ENCODE measurements at regions not wholly inside any gene's neighbourhood (a gene's known extent, or its start where the extent isn't known, plus 50 kb on each side); places are given as distances from the start of the nearest gene placed in this dataset.

GRCh38 chr1:187396226-187396625 is 567.5 kb downstream of the PLA2G4A start:
- TF ChIP-seq CTCF (IDR thresholded peaks at IDR 0.05; ENCODE audit: low read length) (no peak), EZH2 (IDR thresholded peaks at IDR 0.05; ENCODE audit: borderline replicate concordance, low read length) (no peak)
